NOMO-1 treated with DMSO at 0.1 percent for 48 hours (cell line): ENCODE measurements at regions not wholly inside any gene's neighbourhood (a gene's known extent, or its start where the extent isn't known, plus 50 kb on each side); places are given as distances from the start of the nearest gene placed in this dataset.

ENCODE experiments used
- DNase-seq: peaks from one replicate; lab custom pipeline; 2025; ENCODE audit not compliant: unreplicated experiment; lab: John Stamatoyannopoulos, UW

GRCh38 chr12:105977236-105977635 is 161.5 kb downstream of the NUAK1 start:
- no peak for DNase-seq

GRCh38 chr12:105977652-105978051 is 161.1 kb downstream of the NUAK1 start:
- DNase-seq = no peak

- no peak for DNase-seq
Observed at GRCh38 chr12:105978276-105978675, 160.5 kb downstream of the NUAK1 start.

- no peak for DNase-seq
Observed at GRCh38 chr12:105978686-105979085, 160.1 kb downstream of the NUAK1 start.

- DNase-seq = no peak
Observed at GRCh38 chr12:105980085-105980484, 158.7 kb downstream of the NUAK1 start.

GRCh38 chr12:105980533-105980932 is 158.2 kb downstream of the NUAK1 start:
- DNase-seq = no peak

GRCh38 chr12:105982022-105982421 is 156.7 kb downstream of the NUAK1 start:
- no peak for DNase-seq

GRCh38 chr12:105983622-105984320 is 155.0 kb downstream of the NUAK1 start:
- no peak for DNase-seq

GRCh38 chr12:105985383-105985782 is 153.4 kb downstream of the NUAK1 start:
- DNase-seq = no peak

GRCh38 chr12:105986779-105987684 is 151.7 kb downstream of the NUAK1 start:
- DNase-seq = no peak

- no peak for DNase-seq
Observed at GRCh38 chr12:105987685-105988035, 151.1 kb downstream of the NUAK1 start.

- DNase-seq = no peak
Observed at GRCh38 chr12:105992849-105993740, 145.7 kb downstream of the NUAK1 start.

GRCh38 chr12:105993766-105994555 is 144.8 kb downstream of the NUAK1 start:
- DNase-seq = no peak

- no peak for DNase-seq
Observed at GRCh38 chr12:105995961-105996431, 142.8 kb downstream of the NUAK1 start.

- no peak for DNase-seq
Observed at GRCh38 chr12:105998561-105998960, 140.2 kb downstream of the NUAK1 start.

- no peak for DNase-seq
Observed at GRCh38 chr12:106000382-106001104, 138.2 kb downstream of the NUAK1 start.

GRCh38 chr12:106001105-106001836 is 137.5 kb downstream of the NUAK1 start:
- DNase-seq = no peak

- DNase-seq = no peak
Observed at GRCh38 chr12:106001837-106002218, 136.9 kb downstream of the NUAK1 start.

GRCh38 chr12:106003297-106003696 is 135.5 kb downstream of the NUAK1 start:
- DNase-seq = no peak
